NCI-H128 (cell line): ENCODE measurements at regions not wholly inside any gene's neighbourhood (a gene's known extent, or its start where the extent isn't known, plus 50 kb on each side); places are given as distances from the start of the nearest gene placed in this dataset.

ENCODE experiments used
- DNase-seq: peaks from one replicate; lab custom pipeline; 2025; ENCODE audit not compliant: unreplicated experiment; lab: John Stamatoyannopoulos, UW

DNA sequence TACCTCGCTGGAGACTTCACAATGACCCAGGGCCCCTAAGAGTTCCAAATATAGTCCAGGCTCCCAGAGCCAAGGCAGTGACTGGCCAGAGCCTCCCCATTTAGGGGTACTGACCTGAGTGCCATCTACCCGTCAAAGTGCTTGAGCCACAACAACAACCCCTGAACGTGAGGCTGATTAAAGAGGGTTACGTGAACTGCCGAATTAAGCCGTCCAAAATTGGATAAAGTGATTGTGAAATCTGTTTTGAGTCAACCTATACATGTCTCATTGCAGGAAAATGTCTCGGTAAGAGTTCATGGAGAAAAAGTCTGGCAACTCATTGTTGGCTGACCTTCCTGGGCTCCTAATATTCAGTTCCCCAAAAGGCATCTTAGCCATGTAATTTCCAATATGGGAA is 116.3 kb downstream of the TTC32 start:
- no peak for DNase-seq

DNA sequence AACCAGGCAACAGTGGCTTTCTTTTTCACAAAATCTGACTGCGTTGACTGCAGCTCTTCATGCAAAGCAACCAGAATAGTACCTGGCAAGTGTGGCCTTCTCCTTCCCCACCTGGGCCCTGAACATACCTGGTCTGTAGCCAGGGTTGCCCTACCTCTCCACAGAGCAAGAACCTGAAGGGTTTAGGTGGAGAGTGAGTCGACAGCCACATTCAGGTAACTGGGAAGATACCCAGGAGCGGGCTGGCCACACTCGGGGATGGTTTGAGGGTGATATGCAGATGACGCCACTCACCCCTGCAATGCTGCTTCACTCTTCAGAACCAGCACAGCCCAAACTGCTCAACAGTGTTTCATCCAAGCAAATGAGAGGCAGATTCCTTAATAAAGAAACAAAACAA is 117.3 kb downstream of the TTC32 start:
- DNase-seq, result no peak

DNA sequence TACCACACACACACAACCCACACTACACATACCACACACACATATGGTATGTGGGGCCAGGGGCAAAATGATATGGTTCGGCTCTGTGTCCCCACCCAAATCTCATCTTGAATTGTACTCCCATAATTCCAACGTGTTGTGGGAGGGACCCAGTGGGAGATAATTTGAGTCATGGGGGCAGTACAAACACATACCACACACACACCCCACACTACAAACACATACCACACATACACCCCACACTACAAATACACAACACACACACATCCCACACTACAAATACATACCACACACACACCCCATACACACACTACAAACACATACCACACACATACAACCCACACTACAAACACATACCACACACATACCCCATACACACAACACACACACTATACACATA is 117.8 kb downstream of the TTC32 start:
- no peak for DNase-seq

DNA sequence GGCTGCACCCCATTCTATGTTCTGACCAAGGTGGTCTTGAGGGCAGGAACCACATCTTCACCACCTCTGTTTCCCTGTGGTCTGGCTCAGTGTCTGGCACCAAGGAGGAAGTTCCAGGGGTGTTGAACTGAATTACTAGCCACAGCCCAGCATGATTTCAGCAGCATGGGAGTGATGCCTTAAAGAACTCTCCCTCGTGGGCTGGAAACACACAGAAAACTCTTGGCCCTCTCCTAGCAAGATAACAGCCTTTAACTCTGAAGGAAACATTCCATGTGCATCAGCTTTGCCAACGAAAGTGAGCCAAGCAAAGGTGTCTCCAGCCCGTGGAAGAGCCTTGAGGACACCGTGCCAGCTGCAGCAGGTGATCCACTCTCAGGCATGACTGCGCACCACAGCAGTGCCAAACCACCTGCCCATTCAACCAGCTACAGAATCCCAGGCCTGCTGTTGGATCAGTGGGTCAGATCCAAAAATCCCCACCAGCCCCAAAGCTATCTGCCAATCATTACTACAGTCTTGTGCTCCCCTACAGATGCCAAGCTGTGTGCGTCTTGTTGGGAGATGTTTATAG is 124.8 kb downstream of the TTC32 start:
- DNase-seq, result no peak

DNA sequence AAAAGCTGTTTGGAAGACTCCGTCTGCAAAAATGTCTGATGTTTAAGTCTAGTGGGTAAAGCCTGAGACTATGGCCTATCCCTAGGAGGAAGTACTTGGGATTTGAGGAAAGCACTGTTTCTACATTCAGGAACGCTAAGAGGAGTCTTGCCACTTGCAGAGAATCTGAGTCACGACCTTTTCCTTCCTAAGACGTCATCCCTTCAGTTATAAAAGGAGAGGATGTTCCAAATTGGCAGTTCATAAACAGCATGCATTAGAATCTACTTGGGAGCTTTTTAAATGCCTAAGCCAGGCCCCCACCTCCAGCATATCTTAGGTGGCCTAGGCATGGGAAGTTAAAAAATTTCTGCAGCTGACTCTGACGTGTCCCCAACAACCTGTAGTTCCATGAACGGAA is 125.9 kb downstream of the TTC32 start:
- no peak for DNase-seq

DNA sequence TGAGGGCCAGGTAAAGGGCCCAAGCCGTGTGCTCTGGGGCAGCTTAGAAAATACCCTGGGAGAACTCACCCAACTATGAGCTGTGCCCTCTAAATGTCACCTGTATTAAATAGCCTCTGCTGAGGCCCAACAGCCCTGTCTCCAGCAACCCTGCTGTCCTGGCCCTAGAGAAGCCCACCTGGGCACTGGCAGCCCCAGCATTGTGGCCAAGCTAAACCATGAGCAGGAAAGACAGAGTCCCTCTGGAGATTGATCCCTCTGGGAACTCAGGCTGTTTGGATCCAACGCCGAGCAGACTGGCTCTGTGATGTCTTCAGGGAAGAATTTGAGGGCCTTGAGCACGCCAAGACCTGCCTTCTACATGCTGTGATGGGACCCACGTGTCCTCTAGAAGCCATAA is 126.5 kb downstream of the TTC32 start:
- no peak for DNase-seq

DNA sequence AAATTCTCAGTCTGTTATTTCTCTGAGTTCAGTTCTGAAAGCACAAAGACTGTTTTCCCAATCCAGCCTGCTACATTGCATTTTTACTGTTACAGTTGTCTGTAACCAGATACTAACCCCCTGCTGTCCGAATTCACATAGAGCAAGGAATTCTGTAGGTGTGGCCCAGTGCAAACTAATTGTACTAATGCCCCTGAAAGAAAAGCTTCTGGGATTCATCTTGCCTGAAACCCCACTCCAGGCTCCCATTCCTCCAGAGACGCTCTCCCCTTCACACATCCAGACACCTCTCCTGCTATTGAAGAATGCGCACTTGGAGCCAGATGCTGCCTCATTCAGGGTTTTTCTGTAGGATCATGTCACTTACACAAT is 127.0 kb downstream of the TTC32 start:
- peak; percentile 0 for DNase-seq

DNA sequence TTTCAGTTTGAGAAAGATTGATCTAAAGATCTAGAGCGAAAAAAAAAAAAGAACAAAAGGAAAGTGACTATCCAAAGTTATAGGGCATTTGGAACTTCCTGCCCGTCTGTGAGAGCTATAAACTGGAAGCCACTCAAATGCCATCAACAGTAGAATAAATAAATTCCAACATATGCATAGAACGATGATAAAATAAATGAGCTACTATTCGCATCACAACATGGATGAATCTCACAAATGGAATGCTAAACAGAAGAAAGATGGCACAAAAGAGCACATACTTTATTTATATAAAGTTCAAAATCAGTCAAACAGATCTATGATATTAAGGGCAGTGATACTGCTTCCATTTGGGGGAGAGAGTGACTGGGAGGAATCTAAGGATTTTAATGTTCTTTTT is 128.8 kb downstream of the TTC32 start:
- DNase-seq, result no peak

DNA sequence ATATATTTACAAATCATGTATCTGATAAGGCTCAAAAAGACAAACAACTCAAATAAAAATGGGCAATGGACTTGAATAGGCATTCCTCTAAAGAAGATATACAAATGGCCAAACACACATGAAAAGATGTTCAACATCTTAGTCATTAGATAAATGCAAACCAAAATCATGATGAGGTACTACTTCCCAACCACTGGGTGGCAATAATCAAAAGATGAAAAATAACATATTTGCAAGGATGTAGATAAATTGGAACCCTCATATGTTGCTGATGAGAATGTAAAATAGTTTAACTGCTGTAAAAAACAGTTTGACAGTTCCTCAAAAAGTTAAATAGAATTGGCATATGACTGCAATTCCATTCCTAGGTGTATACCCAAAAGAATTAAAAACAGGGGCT is 132.3 kb downstream of the TTC32 start:
- no peak for DNase-seq

DNA sequence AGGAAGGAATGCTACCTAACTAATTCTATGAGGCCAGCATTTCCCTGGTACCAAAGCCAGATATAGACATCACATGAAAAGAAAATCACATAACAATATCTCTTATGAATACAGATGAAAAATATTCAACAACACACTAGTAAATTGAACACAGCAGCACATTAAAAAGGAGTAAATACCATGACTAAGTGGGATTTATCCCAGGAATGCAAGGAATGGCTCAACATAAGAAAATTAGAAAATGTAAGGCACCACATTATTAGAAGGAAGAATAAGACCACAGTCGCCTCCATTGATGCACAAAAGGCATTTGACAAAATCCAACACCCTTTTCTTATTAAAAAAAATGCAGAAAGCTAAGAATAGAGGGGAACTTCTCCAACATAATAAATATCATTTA is 133.9 kb downstream of the TTC32 start:
- DNase-seq, result no peak

DNA sequence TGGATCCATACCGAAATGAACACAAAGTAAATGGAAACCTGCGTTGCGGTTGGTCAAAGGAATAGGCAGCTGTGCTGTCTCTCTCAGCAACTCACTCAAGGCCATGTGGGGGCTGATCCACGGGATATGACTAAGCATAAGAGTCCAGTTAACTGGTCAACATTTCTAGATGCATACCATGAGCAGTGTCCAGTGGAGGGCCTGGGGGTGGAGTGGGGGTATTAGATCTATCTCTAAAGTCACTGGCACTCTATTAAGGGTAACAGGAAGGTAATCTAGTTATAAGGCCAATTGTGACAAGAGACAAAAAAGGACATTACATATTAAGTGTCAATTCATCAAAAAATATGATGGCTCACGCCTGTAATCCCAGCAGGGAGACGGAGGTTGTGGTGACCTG is 136.8 kb downstream of the TTC32 start:
- no peak for DNase-seq

DNA sequence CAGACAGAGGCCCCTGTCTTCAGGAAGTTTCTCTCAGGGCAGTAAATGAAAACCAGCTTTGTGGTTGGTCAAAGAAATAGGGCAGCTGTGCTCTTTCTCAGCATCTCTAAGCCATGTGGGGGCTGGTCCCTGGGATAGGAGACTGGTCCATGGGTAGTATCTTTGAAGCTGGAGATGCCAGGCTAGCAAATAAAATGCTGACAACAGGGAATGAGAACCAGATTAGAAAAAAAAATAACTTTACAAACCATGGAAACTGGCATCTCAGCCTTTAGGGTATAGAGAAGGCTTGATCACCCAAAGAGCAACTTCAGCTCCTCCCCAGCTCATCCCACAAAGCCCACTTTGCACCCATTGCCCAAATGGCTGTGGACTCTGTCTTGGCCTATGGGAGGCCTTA is 138.1 kb downstream of the TTC32 start:
- no peak for DNase-seq

DNA sequence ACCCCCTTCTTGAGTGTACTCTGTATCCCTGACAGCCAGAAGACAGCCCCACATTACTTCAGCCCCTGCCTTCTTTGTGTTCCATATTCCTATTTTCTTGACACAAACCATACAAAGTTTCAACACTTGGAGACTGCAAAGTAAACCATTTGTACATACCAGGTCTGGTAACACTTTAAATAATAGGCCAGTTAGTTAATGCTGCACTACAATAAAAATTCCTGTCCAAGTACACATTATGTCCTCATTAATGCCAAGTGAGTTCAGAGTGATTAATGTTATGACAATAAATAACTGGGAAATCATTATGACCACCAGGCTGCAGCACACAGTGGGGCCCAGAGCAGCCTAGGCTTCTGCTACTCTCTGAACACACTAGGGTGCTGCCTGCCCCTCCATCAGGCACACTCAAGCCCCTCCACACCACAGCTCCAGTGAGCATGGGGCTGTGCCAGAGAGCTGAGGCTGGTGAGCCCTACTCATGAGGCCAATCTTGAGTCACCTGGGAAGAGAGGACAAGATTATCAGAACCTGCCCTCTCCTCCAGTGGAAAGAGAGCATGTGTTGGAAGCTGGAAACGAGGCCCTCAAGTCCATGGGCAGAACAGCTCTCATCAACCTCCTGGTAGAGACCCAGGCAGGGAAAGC is 138.7 kb downstream of the TTC32 start:
- DNase-seq, result no peak

DNA sequence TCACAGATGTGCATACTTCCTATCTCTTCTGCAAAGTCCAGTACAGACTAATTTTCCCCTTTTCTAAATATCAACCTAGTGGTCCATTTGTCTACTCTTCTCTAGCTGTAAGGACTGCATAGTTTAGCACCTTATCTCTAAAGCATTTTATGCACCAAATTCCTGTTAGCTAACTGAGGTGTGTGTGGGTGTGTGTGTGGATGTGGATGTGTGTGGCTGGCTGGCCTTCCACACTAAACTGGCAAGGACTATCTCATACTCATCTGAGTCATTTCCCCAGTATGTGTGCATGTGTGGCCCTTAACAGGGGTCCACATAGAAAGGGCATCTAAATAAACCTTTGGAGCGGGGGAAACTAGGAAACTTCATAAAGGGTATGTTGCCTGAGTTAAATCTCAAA is 139.6 kb downstream of the TTC32 start:
- DNase-seq, result no peak

DNA sequence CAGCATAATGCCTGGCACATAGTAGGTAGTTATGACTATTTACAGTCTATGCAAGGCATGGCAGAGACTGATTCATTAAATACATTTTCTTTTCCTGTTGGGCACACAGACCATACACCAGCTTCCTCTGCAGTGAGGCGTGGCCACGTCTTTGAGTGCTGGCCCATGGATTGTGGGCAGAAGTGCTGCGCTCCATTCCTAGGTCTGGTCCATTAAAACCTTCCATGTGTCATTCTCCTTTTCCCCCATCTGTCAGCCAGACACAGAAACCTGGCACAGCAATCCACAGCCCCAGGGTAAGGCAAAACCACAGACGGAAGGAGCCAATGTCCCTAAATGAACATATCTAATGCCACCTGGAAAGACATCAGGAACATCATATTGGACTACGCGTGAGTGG is 141.9 kb downstream of the TTC32 start:
- no peak for DNase-seq

DNA sequence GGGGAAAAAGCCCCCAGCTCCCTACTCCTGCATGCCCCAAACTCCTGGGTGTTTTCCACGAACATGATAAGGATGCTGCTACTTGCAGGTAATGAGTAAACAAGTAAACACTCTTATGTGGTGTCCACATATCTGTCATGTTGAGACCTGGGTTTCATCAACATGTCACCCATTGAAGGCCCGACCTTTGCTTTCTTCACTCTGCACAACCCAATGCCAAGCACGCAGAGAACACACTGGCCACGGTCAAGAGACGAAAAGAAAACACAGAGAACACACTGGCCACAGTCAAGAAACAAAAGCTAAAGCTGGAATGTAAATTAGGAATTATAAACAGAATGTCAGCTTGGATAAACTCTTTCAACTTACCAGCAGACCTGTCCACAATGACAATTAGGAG is 143.1 kb downstream of the TTC32 start:
- DNase-seq, result no peak

DNA sequence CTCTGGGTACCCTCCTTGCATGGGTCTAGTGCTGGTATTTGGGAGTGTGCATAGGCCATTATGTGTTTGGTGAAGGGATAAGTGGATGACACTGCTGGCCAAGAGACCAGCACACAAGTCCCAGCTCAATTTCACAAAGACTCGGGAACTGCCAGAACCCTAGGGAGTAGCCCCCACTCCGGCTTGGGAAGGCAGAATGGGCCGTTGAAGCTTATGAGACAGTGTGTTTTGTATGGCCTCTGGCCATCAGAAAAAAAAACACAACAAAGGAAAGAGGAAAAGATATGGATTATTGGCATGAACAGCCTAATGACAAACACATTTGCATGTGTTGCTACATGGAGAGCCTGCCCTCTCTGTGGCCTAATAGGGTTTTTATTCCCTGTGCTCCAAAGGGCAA is 144.2 kb downstream of the TTC32 start:
- DNase-seq, result no peak

DNA sequence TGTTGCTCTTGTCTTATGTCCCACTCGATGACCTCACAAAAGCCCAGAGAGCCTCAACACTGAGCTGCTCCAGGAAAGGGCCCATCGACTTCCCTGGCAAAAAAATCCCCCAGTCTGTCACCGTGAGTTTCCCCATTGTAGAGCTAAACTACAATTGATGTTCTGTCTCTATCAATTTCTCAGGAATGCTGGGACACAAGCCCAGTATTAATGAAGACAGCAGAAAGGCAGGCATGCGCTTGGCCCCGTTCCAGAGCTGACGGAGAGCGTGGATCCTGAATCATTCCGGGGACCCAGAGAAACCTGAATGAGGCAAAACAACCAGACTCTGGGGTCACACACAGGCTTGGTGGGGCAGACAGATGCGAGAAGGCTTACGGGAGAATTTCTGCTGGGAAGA is 146.9 kb downstream of the TTC32 start:
- DNase-seq, result no peak

DNA sequence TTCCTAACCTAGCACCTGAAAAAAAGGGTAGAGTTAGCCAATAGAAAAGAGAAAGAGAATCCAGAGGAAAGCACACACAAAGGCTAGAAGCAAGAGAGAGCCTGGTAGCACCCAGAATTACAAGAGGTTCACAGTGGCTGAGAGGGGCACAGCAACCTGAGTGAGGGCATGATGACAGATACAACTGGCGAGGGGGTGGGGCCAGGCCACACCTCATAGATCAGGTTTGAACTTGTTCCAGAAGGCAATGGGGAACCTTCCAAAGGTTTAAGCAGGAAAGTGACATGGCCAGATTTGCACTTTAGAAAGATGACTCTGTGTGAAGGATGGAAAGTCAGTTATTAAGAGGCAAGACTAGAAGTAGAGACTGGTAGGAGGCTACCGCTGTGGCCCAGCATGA is 148.0 kb downstream of the TTC32 start:
- no peak for DNase-seq

DNA sequence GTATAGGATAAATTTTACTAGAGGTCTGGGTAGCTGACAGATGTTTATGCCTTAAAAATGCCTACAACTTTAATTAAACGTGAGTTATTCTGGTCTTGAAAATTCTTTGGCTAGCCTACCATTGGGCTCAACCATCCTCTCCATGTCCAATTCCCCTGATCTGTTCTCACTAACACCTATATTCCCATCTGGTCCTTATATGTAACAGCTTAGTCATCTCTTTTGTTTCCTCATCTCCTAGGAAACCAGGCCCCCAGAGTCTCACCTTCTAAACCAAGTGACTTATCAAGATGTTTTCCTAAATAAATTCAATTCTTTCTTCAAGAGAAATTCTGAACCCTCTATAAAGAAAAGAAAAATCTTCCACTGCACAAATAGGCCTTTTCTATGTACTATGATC is 148.5 kb downstream of the TTC32 start:
- DNase-seq, result no peak

DNA sequence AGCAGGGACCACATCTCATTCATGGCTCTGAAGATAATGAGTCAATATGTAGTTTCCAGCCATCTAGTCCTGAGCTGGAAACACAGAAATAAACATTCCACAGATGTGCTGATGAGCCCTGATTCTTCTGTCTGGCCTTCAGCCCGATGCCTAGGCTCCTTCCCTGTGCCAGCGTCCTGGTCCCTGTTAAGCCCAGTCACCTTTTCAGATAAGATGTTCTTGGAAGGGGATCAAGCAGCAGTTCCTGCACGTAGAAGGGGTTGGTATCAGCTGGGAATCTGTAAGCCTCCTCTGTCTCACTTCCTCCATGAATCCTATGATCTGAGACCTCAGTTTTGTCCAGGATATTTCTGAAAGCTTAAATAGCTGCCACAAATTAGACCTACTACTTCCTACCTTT is 149.3 kb downstream of the TTC32 start:
- no peak for DNase-seq

DNA sequence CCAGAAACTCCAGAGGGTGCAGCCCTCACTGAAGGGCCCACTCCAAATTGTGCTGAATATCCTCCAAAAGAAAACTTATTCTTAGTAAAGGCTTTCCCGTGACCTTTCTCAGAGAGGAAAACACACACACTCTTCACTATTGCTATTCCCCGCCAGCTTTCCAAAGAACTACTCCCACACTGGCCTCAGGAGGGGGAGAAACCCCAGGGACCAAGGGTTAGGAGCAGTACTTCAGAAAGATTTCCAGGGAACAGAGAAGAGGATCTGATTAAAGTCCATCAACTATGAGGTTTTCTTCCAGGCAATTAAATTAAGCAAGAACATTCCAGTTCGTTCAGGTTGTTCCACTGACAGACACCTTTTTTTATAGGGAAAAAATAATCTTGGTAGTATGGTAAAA is 150.2 kb downstream of the TTC32 start:
- no peak for DNase-seq

DNA sequence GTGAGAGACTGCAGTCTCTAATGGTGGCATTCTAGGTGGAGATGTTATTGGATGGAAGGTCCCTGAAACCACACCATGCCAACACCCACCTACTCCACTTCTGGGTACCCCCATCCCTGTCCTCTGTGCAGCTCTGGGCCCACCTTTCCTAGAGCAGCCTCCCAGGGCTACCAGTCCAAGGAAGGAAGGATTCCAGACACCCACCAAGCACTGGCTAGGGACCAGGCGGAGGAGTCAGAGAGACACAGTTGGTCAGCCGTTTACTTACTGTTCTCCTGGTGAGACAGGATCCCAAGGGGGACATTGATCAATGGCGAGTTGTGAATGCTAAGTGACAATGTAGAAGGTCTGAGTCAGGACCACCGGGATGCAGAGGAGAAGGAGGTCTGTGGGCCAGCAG is 151.6 kb downstream of the TTC32 start:
- DNase-seq, result no peak

DNA sequence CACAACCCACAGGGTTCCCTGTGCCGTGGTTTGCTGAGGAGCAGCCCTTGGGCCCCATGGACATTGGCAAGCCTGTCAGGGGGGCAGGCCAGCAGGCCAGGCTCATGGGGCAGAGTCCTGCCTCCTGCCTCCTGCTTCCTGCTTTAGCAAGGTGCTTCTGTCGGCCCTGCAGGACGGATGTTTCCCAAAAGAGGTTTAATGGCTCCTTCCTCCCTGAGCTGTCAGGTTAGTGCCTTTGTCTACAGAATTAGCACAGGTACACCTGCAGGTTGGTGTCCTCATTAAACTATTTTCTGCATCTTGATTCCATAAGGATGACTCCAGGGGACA is 152.3 kb downstream of the TTC32 start:
- DNase-seq, result no peak
